Prostate gland (tissue), 2 donors: ENCODE measurements at regions not wholly inside any gene's neighbourhood (a gene's known extent, or its start where the extent isn't known, plus 50 kb on each side); places are given as distances from the start of the nearest gene placed in this dataset.

Experiments
- DNase-seq: peaks from one replicate; pipeline ENCODE4 v3.0.0-alpha.2; 2019; ENCODE audit warnings: low spot score
- H3K27ac ChIP-seq, 2 donors: fragments of 200-600 bp; sonication (generic); 2 replicates each; pipeline ENCODE4 v1.5.1; 2017 to 2019
- H3K27me3 ChIP-seq: fragments of 200-600 bp; sonication (generic); replicated peaks from 2 replicates; pipeline ENCODE4 v1.5.1; 2019; ENCODE audit not compliant: insufficient read depth
- H3K36me3 ChIP-seq, 2 donors: fragments of 200-600 bp; sonication (generic); 1 replicate in 1 of 2; 2 replicates in 1 of 2; pipeline versions ENCODE4 v1.5.1 to v1.8.1; 2017 to 2019
- H3K4me1 ChIP-seq: fragments of 200-600 bp; sonication (generic); replicated peaks from 2 replicates; pipeline ENCODE4 v1.5.1; 2019
- H3K4me3 ChIP-seq, 2 donors: fragments of 200-600 bp; sonication (generic); 2 replicates each; pipeline ENCODE4 v1.5.1; 2017 to 2019
- H3K9me3 ChIP-seq: fragments of 200-600 bp; sonication (generic); 2 replicates; pipeline ENCODE4 v1.5.1; 2017
- POLR2A ChIP-seq: fragments of 450-650 bp; IDR thresholded peaks from one replicate; pipeline ENCODE4 v1.6.1; 2016; ENCODE audit warnings: antibody characterized with exemption, mild to moderate bottlenecking
- POLR2AphosphoS5 ChIP-seq: sonication (generic); formaldehyde crosslinking; IDR thresholded peaks from one replicate; pipeline ENCODE4 v1.6.1; 2017; ENCODE audit warnings: antibody characterized with exemption
- WGBS: methylation state at CpG from one replicate; pipeline ENCODE4 v1.1.5; 2018; 5-methylcytosine and 5-hydroxymethylcytosine counted together
- intact Hi-C: fragments of 100-400 bp; cut with DNase I; formaldehyde crosslinking; loops from one replicate; pipeline ENCODE4 v1.14.2; 2022
- TF ChIP-seq, protein P1 (sequence below), 4 experiments: fragments of 200-600 bp in 2 of 4; fragments of 450-650 bp in 2 of 4; sonication (generic) in 2 of 4; IDR thresholded peaks; 1 replicate in 3 of 4; 2 replicates in 1 of 4; pipeline ENCODE4 v1.5.1; 2016 to 2019; ENCODE audit warnings: antibody characterized with exemption in 4 of 4, mild to moderate bottlenecking in 2 of 4, moderate library complexity in 2 of 4

DNA sequence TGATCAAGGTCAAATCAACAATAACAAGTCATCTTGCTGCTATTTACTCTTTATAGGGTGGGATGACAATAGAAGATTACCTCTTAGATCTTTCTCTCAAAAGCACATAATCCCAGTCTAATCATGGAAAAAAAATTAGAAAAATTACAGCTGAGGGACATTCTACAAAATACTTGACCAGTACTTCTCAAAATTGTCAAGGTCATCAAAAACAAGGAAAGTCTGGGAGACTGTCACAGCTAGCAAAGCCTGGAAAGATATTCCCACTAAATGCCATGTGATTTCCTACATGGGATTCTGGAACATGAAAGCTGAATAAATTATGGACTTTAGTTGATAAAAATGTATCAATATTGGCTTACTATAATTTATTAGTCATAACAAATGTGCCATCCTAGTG lies 276.2 kb downstream of the RNF144A start:
- intact Hi-C loops, result no loop called here
- Histone ChIP-seq H3K36me3 (no peaks in the 10 kb centered on the region), H3K27me3 (no peaks in the 10 kb centered on the region), H3K4me1 (no peaks in the 10 kb centered on the region), H3K27ac (no peak overlapping the region), H3K4me3 (no peak overlapping the region), H3K9me3 (no peaks in the 10 kb centered on the region)
- TF ChIP-seq, protein P1, sequence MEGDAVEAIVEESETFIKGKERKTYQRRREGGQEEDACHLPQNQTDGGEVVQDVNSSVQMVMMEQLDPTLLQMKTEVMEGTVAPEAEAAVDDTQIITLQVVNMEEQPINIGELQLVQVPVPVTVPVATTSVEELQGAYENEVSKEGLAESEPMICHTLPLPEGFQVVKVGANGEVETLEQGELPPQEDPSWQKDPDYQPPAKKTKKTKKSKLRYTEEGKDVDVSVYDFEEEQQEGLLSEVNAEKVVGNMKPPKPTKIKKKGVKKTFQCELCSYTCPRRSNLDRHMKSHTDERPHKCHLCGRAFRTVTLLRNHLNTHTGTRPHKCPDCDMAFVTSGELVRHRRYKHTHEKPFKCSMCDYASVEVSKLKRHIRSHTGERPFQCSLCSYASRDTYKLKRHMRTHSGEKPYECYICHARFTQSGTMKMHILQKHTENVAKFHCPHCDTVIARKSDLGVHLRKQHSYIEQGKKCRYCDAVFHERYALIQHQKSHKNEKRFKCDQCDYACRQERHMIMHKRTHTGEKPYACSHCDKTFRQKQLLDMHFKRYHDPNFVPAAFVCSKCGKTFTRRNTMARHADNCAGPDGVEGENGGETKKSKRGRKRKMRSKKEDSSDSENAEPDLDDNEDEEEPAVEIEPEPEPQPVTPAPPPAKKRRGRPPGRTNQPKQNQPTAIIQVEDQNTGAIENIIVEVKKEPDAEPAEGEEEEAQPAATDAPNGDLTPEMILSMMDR (IDR thresholded peaks at IDR 0.05), result no peak
- TF ChIP-seq POLR2A (no peak), POLR2AphosphoS5 (no peak)
- DNase-seq, result no peak

DNA sequence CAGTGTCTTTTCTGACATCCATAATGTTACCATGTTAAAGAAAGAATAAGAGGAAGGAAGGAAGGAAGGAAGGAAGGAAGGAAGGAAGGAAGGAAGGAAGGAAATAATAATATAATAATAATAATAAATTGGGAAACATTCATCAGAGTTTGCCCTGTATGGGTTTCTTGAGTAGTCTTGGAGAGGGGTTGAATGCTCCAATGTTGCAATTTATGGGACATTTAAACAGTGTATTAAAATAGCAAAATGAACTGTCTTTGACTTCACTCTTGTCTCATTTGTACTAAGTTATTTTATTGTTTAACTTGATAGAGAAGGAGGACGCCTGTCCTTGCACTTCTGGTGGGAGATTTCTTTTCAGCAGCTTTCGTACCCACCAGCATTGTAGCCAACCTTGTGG lies 277.7 kb downstream of the RNF144A start:
- WGBS, result 87% methylated on average over 2 of the region's 2 CpGs
- DNase-seq, result no peak
- H3K4me3 ChIP-seq, result no peak overlapping the region
- intact Hi-C loops, result no loop called here
- H3K27ac ChIP-seq, result no peak overlapping the region
- TF ChIP-seq POLR2A, result no peak
- TF ChIP-seq, protein P1 (IDR thresholded peaks at IDR 0.05), result no peak
- no peaks in the 10 kb centered on the region for H3K9me3 ChIP-seq
- H3K4me1 ChIP-seq, result no peaks in the 10 kb centered on the region
- no peaks in the 10 kb centered on the region for H3K36me3 ChIP-seq
- no peaks in the 10 kb centered on the region for H3K27me3 ChIP-seq

- no peak for TF ChIP-seq POLR2A
- TF ChIP-seq, protein P1 (IDR thresholded peaks at IDR 0.05), result no peak
- TF ChIP-seq POLR2AphosphoS5, result no peak
- no peak for DNase-seq
- intact Hi-C loops, result no loop called here
- no peaks in the 10 kb centered on the region for H3K36me3 ChIP-seq
- no peaks in the 10 kb centered on the region for H3K9me3 ChIP-seq
- H3K4me3 ChIP-seq, result no peak overlapping the region
- H3K27ac ChIP-seq, result no peak overlapping the region
- WGBS, result 94% methylated on average over 1 of the region's 1 CpG
- H3K27me3 ChIP-seq, result no peaks in the 10 kb centered on the region
- no peaks in the 10 kb centered on the region for H3K4me1 ChIP-seq
Measured at GRCh38 chr2:7196883-7197282, 279.7 kb downstream of the RNF144A start.

GRCh38 chr2:7201851-7202250 lies 284.6 kb downstream of the RNF144A start:
- intact Hi-C loops, result no loop called here
- Histone ChIP-seq H3K27me3 (no peaks in the 10 kb centered on the region), H3K4me3 (no peak overlapping the region), H3K4me1 (no peaks in the 10 kb centered on the region), H3K36me3 (no peaks in the 10 kb centered on the region), H3K27ac (no peak overlapping the region), H3K9me3 (no peaks in the 10 kb centered on the region)
- TF ChIP-seq POLR2AphosphoS5, result no peak
- 61% methylated on average over 6 of the region's 6 CpGs for WGBS
- DNase-seq, result no peak

DNA sequence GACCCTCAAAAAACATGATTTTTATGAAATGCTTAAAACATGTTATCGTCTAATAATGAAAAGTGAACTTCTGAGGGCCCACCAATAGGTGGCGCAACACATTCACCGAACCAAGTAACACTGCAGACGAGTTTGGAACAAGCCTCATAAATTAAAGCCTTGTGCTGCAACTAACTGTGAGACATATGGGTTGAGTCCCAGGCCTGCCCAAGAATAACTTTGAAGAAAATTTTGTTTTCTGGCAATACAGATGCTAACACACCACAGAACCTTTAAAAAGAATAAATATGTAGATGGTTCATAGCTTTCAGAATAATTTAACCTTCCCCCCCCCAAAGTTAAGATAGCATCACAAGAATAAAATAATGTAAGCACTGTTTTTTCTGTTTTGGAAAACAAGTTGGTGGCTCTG lies 285.9 kb downstream of the RNF144A start:
- Histone ChIP-seq H3K9me3 (no peaks in the 10 kb centered on the region), H3K36me3 (no peaks in the 10 kb centered on the region), H3K27me3 (no peaks in the 10 kb centered on the region), H3K27ac (no peak overlapping the region), H3K4me3 (no peak overlapping the region), H3K4me1 (no peaks in the 10 kb centered on the region)
- DNase-seq, result peak; percentile 18
- WGBS, result 2% methylated on average over 4 of the region's 4 CpGs
- TF ChIP-seq POLR2AphosphoS5 (no peak), POLR2A (no peak)
- TF ChIP-seq, protein P1 (IDR thresholded peaks at IDR 0.05), result peak; percentile 31 to 75 (median 65)
- intact Hi-C loops, result no loop called here
